Liver (tissue), 8 donors: ENCODE measurements at regions not wholly inside any gene's neighbourhood (a gene's known extent, or its start where the extent isn't known, plus 50 kb on each side); places are given as distances from the start of the nearest gene placed in this dataset.

Source experiments
- DNase-seq: peaks from one replicate; pipeline ENCODE4 v3.0.0-alpha.2; 2017; ENCODE audit warnings: low spot score
- H3K27ac ChIP-seq, 2 donors: one replicate each; pipeline ENCODE4 v1.7.0; 2013; ENCODE audit warnings: inconsistent platforms in 2 of 2, low read length in 2 of 2, control low read depth in 1 of 2, low read depth in 1 of 2, mild to moderate bottlenecking in 1 of 2
- H3K27me3 ChIP-seq, 4 donors: one replicate each; pipeline versions ENCODE4 v1.6.1 to v1.7.0; 2013; ENCODE audit warnings: low read length in 3 of 4, inconsistent platforms in 1 of 4, mild to moderate bottlenecking in 1 of 4, moderate library complexity in 1 of 4; ENCODE audit not compliant: control insufficient read depth in 4 of 4, insufficient read depth in 4 of 4
- H3K36me3 ChIP-seq, 4 donors: one replicate each; pipeline versions ENCODE4 v1.6.1 to v1.7.0; 2013; ENCODE audit warnings: low read length in 3 of 4, mild to moderate bottlenecking in 3 of 4, low read depth in 1 of 4, moderate library complexity in 1 of 4; ENCODE audit not compliant: control insufficient read depth in 4 of 4, insufficient read depth in 3 of 4
- H3K4me1 ChIP-seq, 4 donors: one replicate each; pipeline versions ENCODE4 v1.6.1 to v1.7.0; 2013; ENCODE audit warnings: low read length in 3 of 4, mild to moderate bottlenecking in 3 of 4, moderate library complexity in 1 of 4; ENCODE audit not compliant: control insufficient read depth in 4 of 4, insufficient read depth in 4 of 4
- H3K4me3 ChIP-seq, 3 donors: one replicate each; pipeline versions ENCODE4 v1.6.1 to v1.7.0; 2013; ENCODE audit warnings: low read length in 3 of 3, control low read depth in 1 of 3, low read depth in 1 of 3, mild to moderate bottlenecking in 1 of 3
- H3K9ac ChIP-seq, 2 donors: one replicate each; pipeline ENCODE4 v1.7.0; 2013; ENCODE audit warnings: low read length in 2 of 2, mild to moderate bottlenecking in 2 of 2, moderate library complexity in 2 of 2, control low read depth in 1 of 2, low read depth in 1 of 2
- H3K9me3 ChIP-seq, 4 donors: one replicate each; pipeline versions ENCODE4 v1.6.1 to v1.7.0; 2013; ENCODE audit warnings: low read length in 3 of 4; ENCODE audit not compliant: control insufficient read depth in 4 of 4
- CTCF ChIP-seq: fragments of 150-350 bp; IDR thresholded peaks from 2 replicates; pipeline ENCODE4 v1.5.1; 2017; ENCODE audit warnings: improper control_type of control experiment, low read depth, low read length; ENCODE audit not compliant: missing input control
- EGR1 ChIP-seq, 2 donors: IDR thresholded peaks; 2 replicates each; pipeline ENCODE4 v1.6.1; 2016 to 2018; ENCODE audit warnings: antibody characterized with exemption in 2 of 2, low read depth in 2 of 2
- FOXA1 ChIP-seq: IDR thresholded peaks from 2 replicates; pipeline ENCODE4 v1.6.1; 2016; ENCODE audit warnings: antibody characterized with exemption
- FOXA2 ChIP-seq: IDR thresholded peaks from 2 replicates; pipeline ENCODE4 v1.6.1; 2016; ENCODE audit warnings: antibody characterized with exemption
- GABPA ChIP-seq, 2 donors: IDR thresholded peaks in 1 of 2; conservative IDR thresholded peaks in 1 of 2; 2 replicates each; pipeline ENCODE4 v1.6.1; 2016; ENCODE audit warnings: antibody characterized with exemption in 2 of 2, mild to moderate bottlenecking in 1 of 2, moderate library complexity in 1 of 2
- HNF4A ChIP-seq, 2 donors: conservative IDR thresholded peaks; 2 replicates each; pipeline ENCODE4 v1.6.1; 2016; ENCODE audit warnings: antibody characterized with exemption in 2 of 2, mild to moderate bottlenecking in 2 of 2
- MAX ChIP-seq: IDR thresholded peaks from 2 replicates; pipeline ENCODE4 v1.6.1; 2016; ENCODE audit warnings: antibody characterized with exemption
- NR2F2 ChIP-seq: IDR thresholded peaks from 2 replicates; pipeline ENCODE4 v1.6.1; 2016; ENCODE audit warnings: antibody characterized with exemption
- RAD21 ChIP-seq, 2 donors: IDR thresholded peaks; 2 replicates each; pipeline ENCODE4 v1.6.1; 2016; ENCODE audit warnings: antibody characterized with exemption in 2 of 2, mild to moderate bottlenecking in 2 of 2
- RXRA ChIP-seq, 2 donors: IDR thresholded peaks; 2 replicates each; pipeline ENCODE4 v1.6.1; 2017 to 2018; ENCODE audit warnings: antibody characterized with exemption in 2 of 2, mild to moderate bottlenecking in 1 of 2
- SP1 ChIP-seq: IDR thresholded peaks from 2 replicates; pipeline ENCODE4 v1.6.1; 2018; ENCODE audit warnings: antibody characterized with exemption, mild to moderate bottlenecking
- TAF1 ChIP-seq: conservative IDR thresholded peaks from 2 replicates; pipeline ENCODE4 v1.6.1; 2016; ENCODE audit warnings: antibody characterized with exemption, mild to moderate bottlenecking
- YY1 ChIP-seq: IDR thresholded peaks from 2 replicates; pipeline ENCODE4 v1.6.1; 2016; ENCODE audit warnings: antibody characterized with exemption, mild to moderate bottlenecking
- WGBS: extraction: QIAGEN DNeasy Blood & Tissue Kit; methylation state at CpG from one replicate; pipeline ENCODE4 v1.1.7; 2013; 5-methylcytosine and 5-hydroxymethylcytosine counted together
- TF ChIP-seq, protein P1 (sequence below): IDR thresholded peaks from 2 replicates; pipeline ENCODE4 v1.6.1; 2016; ENCODE audit warnings: antibody characterized with exemption
- TF ChIP-seq, protein P2 (sequence below): IDR thresholded peaks from 2 replicates; pipeline ENCODE4 v1.6.1; 2016; ENCODE audit warnings: antibody characterized with exemption, mild to moderate bottlenecking
- donor health status: healthy.
- donor health status: healthy.
- donor health status: healthy.
- donor health status: healthy.
- donor health status: healthy.

- no peaks in the 10 kb centered on the region for H3K4me1 ChIP-seq
- TF ChIP-seq RAD21 (IDR thresholded peaks at IDR 0.05): no peak
- TF ChIP-seq, protein P1, sequence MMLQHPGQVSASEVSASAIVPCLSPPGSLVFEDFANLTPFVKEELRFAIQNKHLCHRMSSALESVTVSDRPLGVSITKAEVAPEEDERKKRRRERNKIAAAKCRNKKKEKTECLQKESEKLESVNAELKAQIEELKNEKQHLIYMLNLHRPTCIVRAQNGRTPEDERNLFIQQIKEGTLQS: no peak
- no peak for TF ChIP-seq HNF4A (conservative IDR thresholded peaks at IDR 0.05)
- H3K4me3 ChIP-seq: no peak overlapping the region
- no peak overlapping the region for H3K9ac ChIP-seq
- H3K9me3 ChIP-seq: no peaks in the 10 kb centered on the region
- WGBS: 63% methylated on average over 2 of the region's 2 CpGs
- H3K27me3 ChIP-seq: peaks cover 0 to 11% (median 0%) of the 10 kb centered on the region in 4 donors
- H3K36me3 ChIP-seq: no peaks in the 10 kb centered on the region
- DNase-seq: no peak
- H3K27ac ChIP-seq: no peak overlapping the region
These were observed 73.8 kb upstream of the UBAC2 start for GRCh38 chr13:99126821-99127220.

DNA sequence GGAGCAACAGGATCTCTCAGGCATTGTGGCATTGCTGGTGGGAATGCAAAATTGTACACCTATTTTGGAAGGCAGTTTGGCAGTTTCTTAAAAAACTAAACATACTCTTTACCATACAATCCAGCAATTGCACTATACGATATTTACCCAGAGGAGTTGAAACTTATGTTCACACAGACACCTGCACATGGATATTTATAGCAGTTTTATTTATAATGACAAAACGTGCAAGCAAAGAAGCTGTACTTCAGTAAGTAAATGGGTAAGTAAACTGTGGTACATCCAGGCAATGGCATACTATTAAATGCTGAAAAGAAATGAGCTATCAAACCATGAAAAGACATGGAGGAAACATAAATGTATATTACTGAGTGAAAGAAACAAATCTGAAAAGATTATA lies 71.6 kb upstream of the UBAC2 start:
- H3K4me1 ChIP-seq: no peaks in the 10 kb centered on the region
- no peak overlapping the region for H3K27ac ChIP-seq
- H3K9me3 ChIP-seq: no peaks in the 10 kb centered on the region
- no peaks in the 10 kb centered on the region for H3K36me3 ChIP-seq
- 75% methylated on average over 2 of the region's 2 CpGs for WGBS
- H3K27me3 ChIP-seq: peaks cover 0 to 2% (median 0%) of the 10 kb centered on the region in 4 donors
- H3K4me3 ChIP-seq: no peak overlapping the region
- DNase-seq: no peak
- H3K9ac ChIP-seq: no peak overlapping the region
- TF ChIP-seq, protein P1: no peak
- TF ChIP-seq HNF4A (conservative IDR thresholded peaks at IDR 0.05) (no peak), NR2F2 (no peak), YY1 (no peak), RXRA (IDR thresholded peaks at IDR 0.05) (no peak), RAD21 (IDR thresholded peaks at IDR 0.05) (no peak), GABPA (IDR thresholded peaks at IDR 0.05 in 1 of 2, conservative IDR thresholded peaks at IDR 0.05 in 1 of 2) (no peak), FOXA2 (no peak), CTCF (no peak)

DNA sequence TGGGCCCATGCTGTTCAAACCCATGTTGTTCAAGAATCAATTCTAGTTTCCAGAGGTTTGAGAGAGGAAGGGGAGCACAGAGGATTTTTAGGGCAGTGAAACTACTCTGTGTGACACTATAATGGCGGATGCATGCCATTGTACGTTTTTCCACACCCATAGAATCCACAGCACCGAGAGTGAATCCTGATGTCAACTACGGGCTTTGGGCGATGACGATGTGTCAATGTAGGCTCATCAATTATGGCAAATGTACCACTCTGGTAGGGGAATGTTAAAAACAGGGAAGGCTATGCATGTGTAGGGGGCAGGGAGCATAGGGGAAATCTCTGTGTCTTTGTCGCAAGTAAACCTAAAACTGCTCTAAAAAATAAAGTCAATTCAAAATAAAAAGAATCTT lies 70.7 kb upstream of the UBAC2 start:
- Histone ChIP-seq H3K9me3 (no peaks in the 10 kb centered on the region), H3K4me1 (no peaks in the 10 kb centered on the region), H3K4me3 (no peak overlapping the region), H3K27me3 (peaks cover 0 to 2% (median 0%) of the 10 kb centered on the region in 4 donors), H3K9ac (no peak overlapping the region), H3K27ac (no peak overlapping the region), H3K36me3 (no peaks in the 10 kb centered on the region)
- TF ChIP-seq YY1: no peak
- TF ChIP-seq RXRA (IDR thresholded peaks at IDR 0.05): no peak
- TF ChIP-seq NR2F2: no peak
- no peak for TF ChIP-seq RAD21 (IDR thresholded peaks at IDR 0.05)
- TF ChIP-seq EGR1 (IDR thresholded peaks at IDR 0.05; ENCODE audit: low read depth in 2 of 2): no peak
- TF ChIP-seq HNF4A (conservative IDR thresholded peaks at IDR 0.05): no peak
- TF ChIP-seq FOXA2: no peak
- 96% methylated on average over 7 of the region's 7 CpGs for WGBS
- DNase-seq: no peak

- 93% methylated on average over 4 of the region's 4 CpGs for WGBS
- TF ChIP-seq SP1 (no peak), FOXA1 (no peak), CTCF (no peak), MAX (no peak), TAF1 (no peak), YY1 (no peak), HNF4A (conservative IDR thresholded peaks at IDR 0.05) (no peak)
- TF ChIP-seq, protein P2, sequence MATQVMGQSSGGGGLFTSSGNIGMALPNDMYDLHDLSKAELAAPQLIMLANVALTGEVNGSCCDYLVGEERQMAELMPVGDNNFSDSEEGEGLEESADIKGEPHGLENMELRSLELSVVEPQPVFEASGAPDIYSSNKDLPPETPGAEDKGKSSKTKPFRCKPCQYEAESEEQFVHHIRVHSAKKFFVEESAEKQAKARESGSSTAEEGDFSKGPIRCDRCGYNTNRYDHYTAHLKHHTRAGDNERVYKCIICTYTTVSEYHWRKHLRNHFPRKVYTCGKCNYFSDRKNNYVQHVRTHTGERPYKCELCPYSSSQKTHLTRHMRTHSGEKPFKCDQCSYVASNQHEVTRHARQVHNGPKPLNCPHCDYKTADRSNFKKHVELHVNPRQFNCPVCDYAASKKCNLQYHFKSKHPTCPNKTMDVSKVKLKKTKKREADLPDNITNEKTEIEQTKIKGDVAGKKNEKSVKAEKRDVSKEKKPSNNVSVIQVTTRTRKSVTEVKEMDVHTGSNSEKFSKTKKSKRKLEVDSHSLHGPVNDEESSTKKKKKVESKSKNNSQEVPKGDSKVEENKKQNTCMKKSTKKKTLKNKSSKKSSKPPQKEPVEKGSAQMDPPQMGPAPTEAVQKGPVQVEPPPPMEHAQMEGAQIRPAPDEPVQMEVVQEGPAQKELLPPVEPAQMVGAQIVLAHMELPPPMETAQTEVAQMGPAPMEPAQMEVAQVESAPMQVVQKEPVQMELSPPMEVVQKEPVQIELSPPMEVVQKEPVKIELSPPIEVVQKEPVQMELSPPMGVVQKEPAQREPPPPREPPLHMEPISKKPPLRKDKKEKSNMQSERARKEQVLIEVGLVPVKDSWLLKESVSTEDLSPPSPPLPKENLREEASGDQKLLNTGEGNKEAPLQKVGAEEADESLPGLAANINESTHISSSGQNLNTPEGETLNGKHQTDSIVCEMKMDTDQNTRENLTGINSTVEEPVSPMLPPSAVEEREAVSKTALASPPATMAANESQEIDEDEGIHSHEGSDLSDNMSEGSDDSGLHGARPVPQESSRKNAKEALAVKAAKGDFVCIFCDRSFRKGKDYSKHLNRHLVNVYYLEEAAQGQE: no peak
- Histone ChIP-seq H3K4me1 (no peaks in the 10 kb centered on the region), H3K36me3 (no peaks in the 10 kb centered on the region), H3K27me3 (peaks cover 0 to 2% (median 0%) of the 10 kb centered on the region in 4 donors), H3K27ac (no peak overlapping the region), H3K9ac (no peak overlapping the region), H3K4me3 (no peak overlapping the region), H3K9me3 (no peaks in the 10 kb centered on the region)
- no peak for DNase-seq
These were observed 69.2 kb upstream of the UBAC2 start for GRCh38 chr13:99131410-99131809.
